B cell (primary cell): ENCODE measurements at regions not wholly inside any gene's neighbourhood (a gene's known extent, or its start where the extent isn't known, plus 50 kb on each side); places are given as distances from the start of the nearest gene placed in this dataset.

Source experiments
- ATAC-seq: fragments of 200-7000 bp; cut with Tn5 transposase; one replicate; pipeline ENCODE4 v1.10.0; 2021; ENCODE audit warnings: low read depth, mild to moderate bottlenecking, moderate number of reproducible peaks, moderate library complexity
- CTCF ChIA-PET: fragments of 350-600 bp; sonication (Branson Sonifier 250); formaldehyde crosslinking; loops from one replicate; lab custom pipeline; 2021; ENCODE audit warnings: antibody characterized with exemption, inconsistent platforms; lab: Charles Lee
- POLR2A ChIA-PET: fragments of 350-600 bp; sonication (Branson Sonifier 250); formaldehyde crosslinking; loops from one replicate; lab custom pipeline; 2021; ENCODE audit warnings: antibody characterized with exemption; lab: Charles Lee
- DNase-seq: peaks from one replicate; pipeline ENCODE4 v3.0.0; 2013
- H2AFZ ChIP-seq: 2 replicates; pipeline ENCODE4 v1.6.1; 2012; ENCODE audit warnings: mild to moderate bottlenecking, low read depth, low read length; ENCODE audit not compliant: insufficient read depth, poor library complexity, severe bottlenecking
- H3K27ac ChIP-seq, 2 donors: 1 replicate in 1 of 2; 2 replicates in 1 of 2; pipeline ENCODE4 v1.5.1; 2012 to 2013; ENCODE audit warnings: low read length in 2 of 2, mild to moderate bottlenecking in 2 of 2, moderate library complexity in 1 of 2
- H3K27me3 ChIP-seq, 4 experiments: fragments of 200-600 bp in 1 of 4; sonication (generic) in 1 of 4; replicated peaks in 1 of 4; 1 replicate in 2 of 4; 2 replicates in 2 of 4; pipeline versions ENCODE4 v1.6.1 to v1.7.0; 2013 to 2016; ENCODE audit warnings: low read length in 3 of 4, mild to moderate bottlenecking in 2 of 4, mixed read lengths in 1 of 4, moderate library complexity in 1 of 4; ENCODE audit not compliant: insufficient read depth in 4 of 4, control insufficient read depth in 3 of 4; ENCODE audit errors: control extremely low read depth in 1 of 4
- H3K36me3 ChIP-seq, 2 experiments: replicated peaks in 1 of 2; 1 replicate in 1 of 2; 2 replicates in 1 of 2; pipeline versions ENCODE4 v1.6.1 to v1.7.1; 2013; ENCODE audit warnings: low read length in 1 of 2; ENCODE audit not compliant: insufficient read depth in 2 of 2, control insufficient read depth in 1 of 2; ENCODE audit errors: control extremely low read depth in 1 of 2, extremely low read depth in 1 of 2
- H3K4me1 ChIP-seq, 2 donors: fragments of 200-600 bp in 1 of 2; sonication (generic) in 1 of 2; 1 replicate in 1 of 2; 2 replicates in 1 of 2; pipeline versions ENCODE4 v1.5.1 to v1.6.1; 2013 to 2017; ENCODE audit warnings: low read length in 2 of 2; ENCODE audit not compliant: control insufficient read depth in 2 of 2, insufficient read depth in 2 of 2
- H3K4me2 ChIP-seq: replicated peaks from 2 replicates; pipeline ENCODE3; 2012; ENCODE audit warnings: mild to moderate bottlenecking, low read depth, low read length; ENCODE audit not compliant: poor library complexity, severe bottlenecking
- H3K4me3 ChIP-seq, 5 experiments: fragments of 200-600 bp in 1 of 5; sonication (generic) in 1 of 5; 1 replicate in 3 of 5; 2 replicates in 2 of 5; pipeline versions ENCODE4 v1.5.1 to v1.7.0; 2011 to 2016; ENCODE audit warnings: low read length in 4 of 5, mild to moderate bottlenecking in 4 of 5, low read depth in 2 of 5, control low read depth in 1 of 5, moderate library complexity in 1 of 5; ENCODE audit not compliant: insufficient read depth in 1 of 5; ENCODE audit errors: control extremely low read depth in 1 of 5, extremely low read depth in 1 of 5
- H3K79me2 ChIP-seq: fragments of 200-600 bp; sonication (generic); one replicate; pipeline ENCODE4 v1.6.0; 2016; ENCODE audit warnings: low read length; ENCODE audit not compliant: control insufficient read depth, insufficient read depth
- H3K9ac ChIP-seq: fragments of 200-600 bp; sonication (generic); 2 replicates; pipeline ENCODE4 v1.6.1; 2017; ENCODE audit warnings: mild to moderate bottlenecking, low read length, moderate library complexity
- H3K9me3 ChIP-seq, 3 donors: one replicate each; pipeline versions ENCODE4 v1.6.1 to v1.7.1; 2013; ENCODE audit warnings: low read length in 2 of 3; ENCODE audit not compliant: control insufficient read depth in 2 of 3, insufficient read depth in 1 of 3; ENCODE audit errors: control extremely low read depth in 1 of 3
- H4K20me1 ChIP-seq: 2 replicates; pipeline ENCODE4 v1.6.0; 2012; ENCODE audit warnings: mild to moderate bottlenecking, low read length; ENCODE audit not compliant: insufficient read depth, control insufficient read depth, poor library complexity, severe bottlenecking
- H3K27ac Mint-ChIP-seq: one replicate; pipeline ENCODE4 v1.8.0; 2021; ENCODE audit warnings: mixed read lengths
- H3K27me3 Mint-ChIP-seq: one replicate; pipeline ENCODE4 v1.8.0; 2021; ENCODE audit warnings: mixed read lengths
- H3K4me1 Mint-ChIP-seq: one replicate; pipeline ENCODE4 v1.8.0; 2021; ENCODE audit warnings: mixed read lengths
- H3K4me3 Mint-ChIP-seq: one replicate; pipeline ENCODE4 v1.8.0; 2021; ENCODE audit warnings: mixed read lengths
- H3K9me3 Mint-ChIP-seq: one replicate; pipeline ENCODE4 v1.8.0; 2022; ENCODE audit warnings: mixed read lengths; ENCODE audit not compliant: insufficient read depth
- CTCF ChIP-seq: fragments of 200-600 bp; IDR thresholded peaks from one replicate; pipeline ENCODE4 v1.8.0; 2022; ENCODE audit warnings: antibody characterized with exemption, mild to moderate bottlenecking
- EZH2 ChIP-seq: IDR thresholded peaks from 2 replicates; pipeline ENCODE4 v1.6.1; 2012; ENCODE audit warnings: borderline replicate concordance, low read depth, mild to moderate bottlenecking, moderate library complexity, low read length; ENCODE audit not compliant: insufficient read depth, poor library complexity, severe bottlenecking
- WGBS: methylation state at CpG from one replicate; pipeline ENCODE4 v1.1.5; 2013; ENCODE audit warnings: missing lambda C conversion rate; ENCODE audit not compliant: insufficient coverage; 5-methylcytosine and 5-hydroxymethylcytosine counted together
- intact Hi-C: fragments of 100-400 bp; cut with micrococcal nuclease; formaldehyde crosslinking; loops from one replicate; pipeline ENCODE4 v1.10.0; 2022

DNA sequence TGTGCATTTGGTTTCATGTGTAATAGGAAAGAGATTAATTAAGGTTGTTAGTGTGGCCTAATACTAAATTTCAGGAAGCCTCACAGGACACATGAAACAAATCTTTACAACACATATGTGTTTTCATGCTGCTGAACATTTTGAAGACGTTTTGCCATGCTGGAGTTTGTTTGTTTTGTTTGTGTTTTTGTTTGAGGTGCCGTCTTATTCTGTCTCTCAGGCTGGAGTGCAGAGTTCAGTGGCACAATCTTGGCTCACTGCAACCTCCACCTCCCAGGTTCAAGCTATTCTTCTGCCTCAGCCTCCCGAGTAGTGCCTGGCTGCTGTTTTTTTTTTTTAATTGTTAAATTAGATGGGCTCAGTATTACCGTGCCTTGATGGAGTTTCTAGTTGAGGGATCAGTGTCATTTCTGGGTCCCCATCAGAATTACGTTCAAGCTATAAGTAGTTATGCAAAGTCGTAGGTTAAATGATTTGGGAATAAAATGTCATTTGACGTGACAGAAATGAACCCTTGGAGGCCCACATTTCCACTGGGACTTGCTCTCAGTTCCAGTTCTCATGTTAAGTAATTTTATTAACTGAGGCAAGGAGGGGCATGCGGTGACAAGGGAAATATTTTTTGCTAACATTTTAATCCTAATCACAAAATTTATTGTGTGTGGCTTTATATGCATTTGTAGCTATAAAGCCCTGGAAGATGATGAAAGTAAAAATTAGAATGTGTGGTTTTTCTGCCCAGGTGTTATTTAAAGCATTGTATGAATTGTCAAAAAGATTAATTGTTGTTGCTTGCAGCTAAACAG is 196.9 kb downstream of the TM9SF2 start:
- Histone ChIP-seq H3K4me2 (no peak overlapping the region), H4K20me1 (no peaks in the 10 kb centered on the region), H2AFZ (no peak overlapping the region), H3K79me2 (no peaks in the 10 kb centered on the region), H3K4me3 (no peak overlapping the region), H3K27ac (no peak overlapping the region), H3K9me3 (no peaks in the 10 kb centered on the region), H3K36me3 (no peaks in the 10 kb centered on the region), H3K27me3 (no peaks in the 10 kb centered on the region), H3K4me1 (no peaks in the 10 kb centered on the region), H3K9ac (no peak overlapping the region)
- POLR2A ChIA-PET = no interaction called here
- no peak overlapping the region for H3K4me3 Mint-ChIP-seq
- CTCF ChIA-PET = no interaction called here
- TF ChIP-seq CTCF (no peak), EZH2 (no peak)
- WGBS = 86% methylated on average over 4 of the region's 8 CpGs
- DNase-seq = no peak
- no peak for ATAC-seq
- H3K27me3 Mint-ChIP-seq = no peaks in the 10 kb centered on the region
- no peak overlapping the region for H3K27ac Mint-ChIP-seq
- no peaks in the 10 kb centered on the region for H3K4me1 Mint-ChIP-seq
- H3K9me3 Mint-ChIP-seq = no peaks in the 10 kb centered on the region
- intact Hi-C loops = no loop called here

DNA sequence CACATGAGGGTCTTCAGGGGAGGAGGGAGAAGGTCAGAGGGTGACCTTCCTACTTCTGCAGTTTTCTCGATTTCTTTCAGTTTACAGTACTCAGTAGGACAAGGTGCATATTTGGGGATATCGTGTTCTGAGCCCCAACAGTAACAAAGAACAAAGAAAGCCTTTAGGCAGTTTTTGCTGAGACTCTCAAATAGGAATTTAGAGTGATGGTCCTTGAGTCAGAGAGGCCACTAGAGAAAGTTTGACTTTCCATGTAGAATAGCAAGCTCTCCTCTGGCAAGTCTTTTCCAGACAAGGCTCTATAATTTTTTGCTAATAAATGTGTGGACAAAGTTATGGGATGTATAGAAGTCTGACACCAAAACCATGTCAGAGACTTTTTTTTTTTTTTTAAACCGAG is 194.6 kb downstream of the TM9SF2 start:
- TF ChIP-seq CTCF (no peak), EZH2 (no peak)
- H3K27ac Mint-ChIP-seq = no peak overlapping the region
- ATAC-seq (no peak), DNase-seq (no peak)
- Histone ChIP-seq H4K20me1 (no peaks in the 10 kb centered on the region), H3K27me3 (no peaks in the 10 kb centered on the region), H3K9me3 (no peaks in the 10 kb centered on the region), H3K79me2 (no peaks in the 10 kb centered on the region), H3K4me1 (no peaks in the 10 kb centered on the region), H2AFZ (no peak overlapping the region), H3K36me3 (no peaks in the 10 kb centered on the region), H3K4me3 (no peak overlapping the region), H3K9ac (no peak overlapping the region), H3K4me2 (no peak overlapping the region), H3K27ac (no peak overlapping the region)
- CTCF ChIA-PET = no interaction called here
- POLR2A ChIA-PET = no interaction called here
- H3K9me3 Mint-ChIP-seq = no peaks in the 10 kb centered on the region
- H3K4me3 Mint-ChIP-seq = no peak overlapping the region
- H3K27me3 Mint-ChIP-seq = no peaks in the 10 kb centered on the region
- no CpG with 5 or more reads among the region's 3 CpGs for WGBS
- H3K4me1 Mint-ChIP-seq = peaks cover 4% of the 10 kb centered on the region
- intact Hi-C loops = no loop called here
